Small intestine (tissue), 7 donors: ENCODE measurements at regions not wholly inside any gene's neighbourhood (a gene's known extent, or its start where the extent isn't known, plus 50 kb on each side); places are given as distances from the start of the nearest gene placed in this dataset.

Source experiments
- DNase-seq, 2 donors: peaks; one replicate each; pipeline versions ENCODE4 v3.0.0 to v3.0.0-alpha.2; 2013
- FAIRE-seq: peaks from 2 replicates; lab custom pipeline; 2012; peaks lifted over from hg19 to GRCh38; lab: Jason Lieb, UNC
- H3K27ac ChIP-seq, 3 donors: one replicate each; pipeline ENCODE4 v1.5.1; 2013; ENCODE audit warnings: low read length in 2 of 3, mild to moderate bottlenecking in 2 of 3, control low read depth in 1 of 3, inconsistent platforms in 1 of 3, low read depth in 1 of 3, moderate library complexity in 1 of 3
- H3K27me3 ChIP-seq, 3 donors: one replicate each; pipeline ENCODE4 v1.6.1; 2013; ENCODE audit warnings: low read length in 3 of 3, inconsistent platforms in 1 of 3; ENCODE audit not compliant: control insufficient read depth in 3 of 3, insufficient read depth in 3 of 3
- H3K36me3 ChIP-seq, 3 donors: one replicate each; pipeline ENCODE4 v1.6.1; 2013; ENCODE audit warnings: low read length in 3 of 3, inconsistent platforms in 1 of 3, low read depth in 1 of 3, mild to moderate bottlenecking in 1 of 3, moderate library complexity in 1 of 3; ENCODE audit not compliant: control insufficient read depth in 3 of 3, insufficient read depth in 2 of 3
- H3K4me1 ChIP-seq, 3 donors: one replicate each; pipeline ENCODE4 v1.6.1; 2013; ENCODE audit warnings: low read length in 2 of 3, inconsistent platforms in 1 of 3, low read depth in 1 of 3, mild to moderate bottlenecking in 1 of 3, moderate library complexity in 1 of 3; ENCODE audit not compliant: control insufficient read depth in 3 of 3, insufficient read depth in 2 of 3
- H3K4me3 ChIP-seq, 3 donors: one replicate each; pipeline ENCODE4 v1.5.1; 2013; ENCODE audit warnings: low read length in 3 of 3, control low read depth in 1 of 3, inconsistent platforms in 1 of 3, low read depth in 1 of 3, mild to moderate bottlenecking in 1 of 3, moderate library complexity in 1 of 3
- H3K9me3 ChIP-seq, 2 donors: one replicate each; pipeline ENCODE4 v1.6.1; 2013; ENCODE audit warnings: low read depth in 1 of 2, low read length in 1 of 2; ENCODE audit not compliant: control insufficient read depth in 2 of 2, insufficient read depth in 1 of 2
- WGBS, 3 donors: extraction: QIAGEN DNeasy Blood & Tissue Kit; methylation state at CpG; one replicate each; pipeline ENCODE4 v1.1.7; 2013; 5-methylcytosine and 5-hydroxymethylcytosine counted together
- donor health status: healthy with polysubstance abuse.
- donor health status: control.
- donor health status: control.
- donor health status: Bipolar disorder and iron deficiency.
- donor health status: healthy.

GRCh38 chrX:140065961-140066662 is 100.8 kb upstream of the CXorf66 start:
- Histone ChIP-seq H3K9me3 (no peaks in the 10 kb centered on the region), H3K36me3 (no peaks in the 10 kb centered on the region), H3K27me3 (no peaks in the 10 kb centered on the region), H3K27ac (no peak overlapping the region), H3K4me1 (no peaks in the 10 kb centered on the region), H3K4me3 (no peak overlapping the region)
- FAIRE-seq, result no peak
- DNase-seq, result no peak
- 40 to 69% (median 62%) methylated on average over 3 of the region's 3 CpGs for WGBS, 3 donors

- Histone ChIP-seq H3K27ac (no peak overlapping the region), H3K27me3 (no peaks in the 10 kb centered on the region), H3K9me3 (no peaks in the 10 kb centered on the region), H3K4me1 (no peaks in the 10 kb centered on the region), H3K4me3 (no peak overlapping the region), H3K36me3 (no peaks in the 10 kb centered on the region)
- WGBS, 3 donors, result 12 to 36% (median 18%) methylated on average over 4 of the region's 4 CpGs
- FAIRE-seq (no peak), DNase-seq (no peak)
Observed at GRCh38 chrX:140064993-140065392, 99.7 kb upstream of the CXorf66 start.

- Histone ChIP-seq H3K4me3 (no peak overlapping the region), H3K27ac (no peak overlapping the region), H3K36me3 (no peaks in the 10 kb centered on the region), H3K9me3 (no peaks in the 10 kb centered on the region), H3K27me3 (no peaks in the 10 kb centered on the region), H3K4me1 (no peaks in the 10 kb centered on the region)
- WGBS, 3 donors, result 19 to 35% (median 23%) methylated on average over 11 of the region's 11 CpGs
- no peak for FAIRE-seq
- DNase-seq, result peak; percentile 47 to 62
Observed at GRCh38 chrX:140057001-140057411, 91.7 kb upstream of the CXorf66 start.

GRCh38 chrX:140053846-140054245 is 88.5 kb upstream of the CXorf66 start:
- 34 to 50% (median 44%) methylated on average over 5 of the region's 5 CpGs for WGBS, 3 donors
- Histone ChIP-seq H3K27me3 (no peaks in the 10 kb centered on the region), H3K4me1 (no peaks in the 10 kb centered on the region), H3K27ac (no peak overlapping the region), H3K9me3 (no peaks in the 10 kb centered on the region), H3K4me3 (no peak overlapping the region), H3K36me3 (no peaks in the 10 kb centered on the region)
- DNase-seq (no peak), FAIRE-seq (no peak)

- DNase-seq, result peak in 1 of 2 donors; percentile 1
- no peak overlapping the region for H3K4me3 ChIP-seq
- peak; percentile 62 for FAIRE-seq
Observed at GRCh38 chrX:140050906-140051305, 85.6 kb upstream of the CXorf66 start.

GRCh38 chrX:140040386-140040785 is 75.1 kb upstream of the CXorf66 start:
- Histone ChIP-seq H3K4me1 (no peaks in the 10 kb centered on the region), H3K4me3 (no peak overlapping the region), H3K9me3 (peaks cover 0 to 15% of the 10 kb centered on the region in 2 donors), H3K36me3 (no peaks in the 10 kb centered on the region), H3K27ac (peak overlapping the region in 1 of 3 donors; percentile 28), H3K27me3 (no peaks in the 10 kb centered on the region)
- WGBS, 3 donors, result 14 to 52% (median 34%) methylated on average over 5 of the region's 5 CpGs
- FAIRE-seq (peak; percentile 19), DNase-seq (peak; percentile 37 to 87)

More at GRCh38 chrX:140050906-140051305, 85.6 kb upstream of the CXorf66 start:
- no peaks in the 10 kb centered on the region for H3K4me1 ChIP-seq
- no peaks in the 10 kb centered on the region for H3K9me3 ChIP-seq
- H3K27ac ChIP-seq, result no peak overlapping the region
- H3K27me3 ChIP-seq, result no peaks in the 10 kb centered on the region
- H3K36me3 ChIP-seq, result no peaks in the 10 kb centered on the region

- H3K27ac ChIP-seq, result no peak overlapping the region
- H3K4me3 ChIP-seq, result no peak overlapping the region
- H3K9me3 ChIP-seq, result peaks cover 0 to 15% of the 10 kb centered on the region in 2 donors
- H3K27me3 ChIP-seq, result no peaks in the 10 kb centered on the region
- no peak for DNase-seq
- no peaks in the 10 kb centered on the region for H3K36me3 ChIP-seq
- FAIRE-seq, result no peak
- no peaks in the 10 kb centered on the region for H3K4me1 ChIP-seq
Observed at GRCh38 chrX:140038842-140039241, 73.5 kb upstream of the CXorf66 start.

GRCh38 chrX:140034916-140035315 is 69.6 kb upstream of the CXorf66 start:
- no peaks in the 10 kb centered on the region for H3K27me3 ChIP-seq
- WGBS, 3 donors, result 11 to 16% (median 14%) methylated on average over 4 of the region's 4 CpGs
- H3K4me3 ChIP-seq, result no peak overlapping the region
- no peak overlapping the region for H3K27ac ChIP-seq
- DNase-seq, result peak in 1 of 2 donors; percentile 6
- FAIRE-seq, result no peak
- peaks cover 0 to 12% of the 10 kb centered on the region in 2 donors for H3K9me3 ChIP-seq
- no peaks in the 10 kb centered on the region for H3K36me3 ChIP-seq
- no peaks in the 10 kb centered on the region for H3K4me1 ChIP-seq

- Histone ChIP-seq H3K27ac (no peak overlapping the region), H3K27me3 (no peaks in the 10 kb centered on the region), H3K36me3 (no peaks in the 10 kb centered on the region), H3K9me3 (no peaks in the 10 kb centered on the region), H3K4me1 (no peaks in the 10 kb centered on the region), H3K4me3 (no peak overlapping the region)
- FAIRE-seq (no peak), DNase-seq (no peak)
- 42 to 79% (median 42%) methylated on average over 1 of the region's 1 CpG for WGBS, 3 donors
Observed at GRCh38 chrX:140022482-140022881, 57.2 kb upstream of the CXorf66 start.
